GM12801 (cell line): ENCODE measurements at regions not wholly inside any gene's neighbourhood (a gene's known extent, or its start where the extent isn't known, plus 50 kb on each side); places are given as distances from the start of the nearest gene placed in this dataset.

Experiments
- TF ChIP-seq, protein P1 (sequence below): IDR thresholded peaks from one replicate; pipeline ENCODE4 v1.5.1; 2011; ENCODE audit warnings: control low read depth; ENCODE audit not compliant: insufficient read length; ENCODE audit errors: extremely low read depth

DNA sequence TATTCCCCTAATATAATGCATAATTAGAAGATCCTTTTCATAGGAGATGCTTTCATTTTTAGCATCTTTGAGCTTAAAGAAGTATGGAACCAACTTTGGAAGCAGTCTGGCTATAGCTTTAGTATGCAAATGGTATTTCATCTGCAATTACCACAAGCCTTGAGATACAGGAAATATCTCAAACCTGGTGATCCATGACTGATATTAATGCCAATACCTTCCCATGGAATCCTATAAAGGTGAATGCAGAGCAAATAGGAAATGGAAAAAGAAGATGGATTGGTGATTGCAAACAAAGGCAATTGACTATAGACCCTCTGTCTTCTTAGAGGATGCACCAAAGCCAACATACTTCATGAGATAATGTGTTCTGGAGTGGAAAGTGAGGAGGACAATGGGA is 326.4 kb downstream of the KBTBD8 start:
- TF ChIP-seq, protein P1, sequence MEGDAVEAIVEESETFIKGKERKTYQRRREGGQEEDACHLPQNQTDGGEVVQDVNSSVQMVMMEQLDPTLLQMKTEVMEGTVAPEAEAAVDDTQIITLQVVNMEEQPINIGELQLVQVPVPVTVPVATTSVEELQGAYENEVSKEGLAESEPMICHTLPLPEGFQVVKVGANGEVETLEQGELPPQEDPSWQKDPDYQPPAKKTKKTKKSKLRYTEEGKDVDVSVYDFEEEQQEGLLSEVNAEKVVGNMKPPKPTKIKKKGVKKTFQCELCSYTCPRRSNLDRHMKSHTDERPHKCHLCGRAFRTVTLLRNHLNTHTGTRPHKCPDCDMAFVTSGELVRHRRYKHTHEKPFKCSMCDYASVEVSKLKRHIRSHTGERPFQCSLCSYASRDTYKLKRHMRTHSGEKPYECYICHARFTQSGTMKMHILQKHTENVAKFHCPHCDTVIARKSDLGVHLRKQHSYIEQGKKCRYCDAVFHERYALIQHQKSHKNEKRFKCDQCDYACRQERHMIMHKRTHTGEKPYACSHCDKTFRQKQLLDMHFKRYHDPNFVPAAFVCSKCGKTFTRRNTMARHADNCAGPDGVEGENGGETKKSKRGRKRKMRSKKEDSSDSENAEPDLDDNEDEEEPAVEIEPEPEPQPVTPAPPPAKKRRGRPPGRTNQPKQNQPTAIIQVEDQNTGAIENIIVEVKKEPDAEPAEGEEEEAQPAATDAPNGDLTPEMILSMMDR, result no peak
